Lung (tissue), 11 donors: ENCODE measurements at regions not wholly inside any gene's neighbourhood (a gene's known extent, or its start where the extent isn't known, plus 50 kb on each side); places are given as distances from the start of the nearest gene placed in this dataset.

Experiments
- ATAC-seq: fragments of 200-7000 bp; cut with Tn5 transposase; one replicate; pipeline ENCODE4 v1.9.1; 2020; ENCODE audit warnings: moderate number of reproducible peaks; ENCODE audit not compliant: insufficient read depth, low FRiP score
- DNase-seq, 3 donors: peaks; one replicate each; pipeline ENCODE4 v3.0.0-alpha.2; 2013 to 2017
- H3K27ac ChIP-seq, 2 donors: one replicate each; pipeline ENCODE4 v1.5.1; 2013; ENCODE audit warnings: mild to moderate bottlenecking in 2 of 2, moderate library complexity in 2 of 2, control low read depth in 1 of 2, inconsistent platforms in 1 of 2, low read depth in 1 of 2, low read length in 1 of 2
- H3K27me3 ChIP-seq, 3 donors: one replicate each; pipeline ENCODE4 v1.5.1; 2013; ENCODE audit warnings: low read length in 2 of 3; ENCODE audit not compliant: control insufficient read depth in 3 of 3, insufficient read depth in 3 of 3
- H3K36me3 ChIP-seq, 4 donors: one replicate each; pipeline ENCODE4 v1.5.1; 2013; ENCODE audit warnings: low read length in 4 of 4, mild to moderate bottlenecking in 1 of 4, moderate library complexity in 1 of 4; ENCODE audit not compliant: control insufficient read depth in 4 of 4, insufficient read depth in 4 of 4
- H3K4me1 ChIP-seq, 5 donors: one replicate each; pipeline ENCODE4 v1.5.1; 2013; ENCODE audit warnings: low read length in 5 of 5, mild to moderate bottlenecking in 2 of 5, moderate library complexity in 1 of 5; ENCODE audit not compliant: control insufficient read depth in 5 of 5, insufficient read depth in 5 of 5
- H3K4me3 ChIP-seq: one replicate; pipeline ENCODE4 v1.5.1; 2013; ENCODE audit warnings: mild to moderate bottlenecking, control low read depth, moderate library complexity
- H3K9ac ChIP-seq, 2 donors: one replicate each; pipeline ENCODE4 v1.5.1; 2013; ENCODE audit warnings: low read length in 2 of 2, control low read depth in 1 of 2; ENCODE audit not compliant: insufficient read depth in 1 of 2
- H3K9me3 ChIP-seq, 4 donors: one replicate each; pipeline ENCODE4 v1.5.1; 2013; ENCODE audit warnings: low read length in 3 of 4, mild to moderate bottlenecking in 1 of 4, moderate library complexity in 1 of 4; ENCODE audit not compliant: control insufficient read depth in 4 of 4, insufficient read depth in 3 of 4
- CTCF ChIP-seq: IDR thresholded peaks from 2 replicates; pipeline ENCODE4 v1.5.1; 2012; ENCODE audit warnings: mild to moderate bottlenecking; ENCODE audit errors: control extremely low read depth, extremely low read depth
- WGBS, 2 donors: extraction: QIAGEN DNeasy Blood & Tissue Kit; methylation state at CpG; one replicate each; pipeline ENCODE4 v1.1.7; 2013; 5-methylcytosine and 5-hydroxymethylcytosine counted together
- donor health status: control.
- donor health status: control.
- donor health status: Bipolar disorder and iron deficiency.
- donor health status: healthy.
- donor health status: DM: yes; HTN: yes; CAD: no.

GRCh38 chr11:45394294-45395085, 108.3 kb upstream of the SYT13 start:
- 70 to 81% methylated on average over 8 of the region's 8 CpGs for WGBS, 2 donors

GRCh38 chr11:45393826-45394225, 107.7 kb upstream of the SYT13 start:
- Histone ChIP-seq H3K4me3 (no peak overlapping the region), H3K36me3 (no peaks in the 10 kb centered on the region), H3K9me3 (peaks cover 0 to 3% (median 0%) of the 10 kb centered on the region in 4 donors), H3K27me3 (peaks cover 0 to 3% (median 0%) of the 10 kb centered on the region in 3 donors), H3K27ac (peak overlapping the region in 1 of 2 donors; percentile 4), H3K9ac (no peak overlapping the region), H3K4me1 (peaks cover 0 to 16% (median 0%) of the 10 kb centered on the region in 5 donors)
- no peak for DNase-seq
- no peak for ATAC-seq
- TF ChIP-seq CTCF, result no peak
- 91 to 93% methylated on average over 10 to 11 of the region's 11 CpGs for WGBS, 2 donors

More at GRCh38 chr11:45394294-45395085, 108.3 kb upstream of the SYT13 start:
- H3K9ac ChIP-seq, result no peak overlapping the region
- no peak overlapping the region for H3K4me3 ChIP-seq
- H3K4me1 ChIP-seq, result peaks cover 0 to 16% (median 0%) of the 10 kb centered on the region in 5 donors
- peaks cover 0 to 3% (median 0%) of the 10 kb centered on the region in 3 donors for H3K27me3 ChIP-seq
- ATAC-seq, result no peak
- no peak for DNase-seq
- no peak for TF ChIP-seq CTCF
- H3K36me3 ChIP-seq, result no peaks in the 10 kb centered on the region
- H3K27ac ChIP-seq, result peak overlapping the region in 1 of 2 donors; percentile 4
- H3K9me3 ChIP-seq, result peaks cover 0 to 4% (median 0%) of the 10 kb centered on the region in 4 donors

- no peak overlapping the region for H3K4me3 ChIP-seq
- WGBS, 2 donors, result 77 to 79% methylated on average over 6 of the region's 6 CpGs
- no peak for TF ChIP-seq CTCF
These were observed 107.2 kb upstream of the SYT13 start for GRCh38 chr11:45393334-45393733.

More at GRCh38 chr11:45393334-45393733, 107.2 kb upstream of the SYT13 start:
- no peaks in the 10 kb centered on the region for H3K36me3 ChIP-seq
- no peak overlapping the region for H3K9ac ChIP-seq
- peaks cover 0 to 3% (median 0%) of the 10 kb centered on the region in 3 donors for H3K27me3 ChIP-seq
- H3K4me1 ChIP-seq, result peaks cover 0 to 16% (median 0%) of the 10 kb centered on the region in 5 donors
- ATAC-seq (no peak), DNase-seq (no peak)
- H3K27ac ChIP-seq, result no peak overlapping the region
- no peaks in the 10 kb centered on the region for H3K9me3 ChIP-seq
